GM12891 (cell line): ENCODE measurements at regions not wholly inside any gene's neighbourhood (a gene's known extent, or its start where the extent isn't known, plus 50 kb on each side); places are given as distances from the start of the nearest gene placed in this dataset.

Source experiments
- DNase-seq: peaks from one replicate; pipeline ENCODE4 v3.0.0; 2011; ENCODE audit warnings: low spot score; ENCODE audit not compliant: insufficient read length
- FAIRE-seq: peaks from 2 replicates; lab custom pipeline; 2011; peaks lifted over from hg19 to GRCh38; lab: Jason Lieb, UNC
- PAX5 ChIP-seq: IDR thresholded peaks from 2 replicates; pipeline ENCODE4 v1.6.1; 2011; ENCODE audit warnings: low read length, moderate library complexity, mild to moderate bottlenecking; ENCODE audit not compliant: insufficient read depth, severe bottlenecking
- POLR2A ChIP-seq: IDR thresholded peaks from 2 replicates; pipeline ENCODE4 v1.6.1; 2011; ENCODE audit warnings: low read depth, low read length, control low read depth
- POLR2AphosphoS5 ChIP-seq: IDR thresholded peaks from 2 replicates; pipeline ENCODE4 v1.6.1; 2011; ENCODE audit warnings: low read depth, low read length, control low read depth
- POU2F2 ChIP-seq: IDR thresholded peaks from 2 replicates; pipeline ENCODE4 v1.6.1; 2011; ENCODE audit warnings: low read depth, mild to moderate bottlenecking, control low read depth, low read length, moderate library complexity
- SPI1 ChIP-seq: IDR thresholded peaks from 2 replicates; pipeline ENCODE4 v1.6.1; 2011; ENCODE audit warnings: low read depth, low read length, control low read depth
- TAF1 ChIP-seq: IDR thresholded peaks from 2 replicates; pipeline ENCODE4 v1.6.1; 2011; ENCODE audit warnings: low read depth, low read length, control low read depth

- no peak for DNase-seq
- TF ChIP-seq TAF1 (no peak), POLR2A (no peak), SPI1 (no peak), POLR2AphosphoS5 (no peak)
- no peak for FAIRE-seq
These were observed 1314.3 kb upstream of the CELF4 start for GRCh38 chr18:38879871-38880270.

- no peak for TF ChIP-seq SPI1
- no peak for TF ChIP-seq POU2F2
- no peak for TF ChIP-seq PAX5
- TF ChIP-seq POLR2AphosphoS5, result no peak
- TF ChIP-seq POLR2A, result no peak
- no peak for TF ChIP-seq TAF1
- no peak for DNase-seq
- FAIRE-seq, result no peak
These were observed 1306.7 kb upstream of the CELF4 start for GRCh38 chr18:38872342-38872741.

GRCh38 chr18:38868757-38869156 lies 1303.2 kb upstream of the CELF4 start:
- DNase-seq, result no peak
- TF ChIP-seq SPI1, result no peak
- no peak for TF ChIP-seq POLR2AphosphoS5
- no peak for TF ChIP-seq TAF1

GRCh38 chr18:38867680-38868079 lies 1302.1 kb upstream of the CELF4 start:
- TF ChIP-seq POU2F2, result no peak
- TF ChIP-seq SPI1, result no peak
- TF ChIP-seq TAF1, result no peak
- no peak for TF ChIP-seq PAX5
- TF ChIP-seq POLR2AphosphoS5, result no peak
- FAIRE-seq (no peak), DNase-seq (no peak)

More at GRCh38 chr18:38868757-38869156, 1303.2 kb upstream of the CELF4 start:
- FAIRE-seq, result no peak

GRCh38 chr18:38851526-38851925 lies 1285.9 kb upstream of the CELF4 start:
- TF ChIP-seq PAX5, result no peak
- TF ChIP-seq POU2F2, result no peak
- TF ChIP-seq POLR2AphosphoS5, result no peak
- no peak for TF ChIP-seq TAF1
- TF ChIP-seq SPI1, result no peak
- no peak for TF ChIP-seq POLR2A
- no peak for DNase-seq
- FAIRE-seq, result no peak

- no peak for DNase-seq
- TF ChIP-seq TAF1 (no peak), SPI1 (no peak), PAX5 (no peak), POLR2A (no peak), POLR2AphosphoS5 (no peak), POU2F2 (no peak)
- no peak for FAIRE-seq
These were observed 1281.7 kb upstream of the CELF4 start for GRCh38 chr18:38847326-38847725.

- FAIRE-seq (no peak), DNase-seq (no peak)
- no peak for TF ChIP-seq TAF1
- TF ChIP-seq POLR2AphosphoS5, result no peak
- TF ChIP-seq POLR2A, result no peak
- no peak for TF ChIP-seq SPI1
- TF ChIP-seq POU2F2, result no peak
- TF ChIP-seq PAX5, result no peak
These were observed 1277.7 kb upstream of the CELF4 start for GRCh38 chr18:38843291-38843690.

GRCh38 chr18:38826247-38826646 lies 1260.6 kb upstream of the CELF4 start:
- no peak for TF ChIP-seq POLR2A
- no peak for TF ChIP-seq PAX5
- TF ChIP-seq POU2F2, result no peak
- TF ChIP-seq TAF1, result no peak
- TF ChIP-seq POLR2AphosphoS5, result no peak
- TF ChIP-seq SPI1, result no peak
- FAIRE-seq (no peak), DNase-seq (no peak)

GRCh38 chr18:38811209-38811608 lies 1245.6 kb upstream of the CELF4 start:
- FAIRE-seq, result no peak
- DNase-seq, result no peak
- TF ChIP-seq PAX5 (no peak), POLR2AphosphoS5 (no peak), TAF1 (no peak), POLR2A (no peak), POU2F2 (no peak), SPI1 (no peak)

- FAIRE-seq, result no peak
- TF ChIP-seq PAX5 (no peak), POLR2A (no peak), SPI1 (no peak), POLR2AphosphoS5 (no peak), TAF1 (no peak), POU2F2 (no peak)
- no peak for DNase-seq
These were observed 1245.2 kb upstream of the CELF4 start for GRCh38 chr18:38810789-38811188.
